ENCODE measurements at regions not wholly inside any gene's neighbourhood (a gene's known extent, or its start where the extent isn't known, plus 50 kb on each side); places are given as distances from the start of the nearest gene placed in this dataset.

- no TSS peak for BruUV-seq (replicated peaks)
- Mint-ChIP-seq H3K4me3 (ENCODE audit: low read depth, unreplicated experiment) (no peak overlapping the region), H3K36me3 (ENCODE audit: insufficient read depth, unreplicated experiment) (no peaks in the 10 kb centered on the region), H3K9me3 (ENCODE audit: low read depth, unreplicated experiment) (no peaks in the 10 kb centered on the region), H3K4me1 (ENCODE audit: low read depth, unreplicated experiment) (no peaks in the 10 kb centered on the region), H3K27ac (ENCODE audit: unreplicated experiment) (no peak overlapping the region), H3K27me3 (ENCODE audit: unreplicated experiment) (no peaks in the 10 kb centered on the region)
- DNase-seq, result no peak
- no peak for TF ChIP-seq CTCF (IDR thresholded peaks at IDR 0.05; ENCODE audit: unreplicated experiment)
- CTCF ChIA-PET, result no interaction called here
- intact Hi-C loops (cut with micrococcal nuclease; ENCODE audit: unreplicated experiment), result no loop called here
Measured at GRCh38 chr2:74768401-74768914, 65.5 kb upstream of the HK2 start.

- Mint-ChIP-seq H3K4me3 (ENCODE audit: low read depth, unreplicated experiment) (no peak overlapping the region), H3K27me3 (ENCODE audit: unreplicated experiment) (no peaks in the 10 kb centered on the region), H3K4me1 (ENCODE audit: low read depth, unreplicated experiment) (no peaks in the 10 kb centered on the region), H3K36me3 (ENCODE audit: insufficient read depth, unreplicated experiment) (no peaks in the 10 kb centered on the region), H3K9me3 (ENCODE audit: low read depth, unreplicated experiment) (no peaks in the 10 kb centered on the region), H3K27ac (ENCODE audit: unreplicated experiment) (no peak overlapping the region)
- intact Hi-C loops (cut with micrococcal nuclease; ENCODE audit: unreplicated experiment), result no loop called here
- no peak for TF ChIP-seq CTCF (IDR thresholded peaks at IDR 0.05; ENCODE audit: unreplicated experiment)
- DNase-seq, result no peak
- CTCF ChIA-PET, result no interaction called here
- no TSS peak for BruUV-seq (replicated peaks)
Measured at GRCh38 chr2:74772046-74772445, 61.9 kb upstream of the HK2 start.

- intact Hi-C loops (cut with micrococcal nuclease; ENCODE audit: unreplicated experiment), result no loop called here
- H3K9me3 Mint-ChIP-seq (ENCODE audit: low read depth, unreplicated experiment), result no peaks in the 10 kb centered on the region
- no peak for TF ChIP-seq CTCF (IDR thresholded peaks at IDR 0.05; ENCODE audit: unreplicated experiment)
- H3K27me3 Mint-ChIP-seq (ENCODE audit: unreplicated experiment), result no peaks in the 10 kb centered on the region
- H3K36me3 Mint-ChIP-seq (ENCODE audit: insufficient read depth, unreplicated experiment), result no peaks in the 10 kb centered on the region
- no TSS peak for BruUV-seq (replicated peaks)
- no peak for DNase-seq
- no peak overlapping the region for H3K27ac Mint-ChIP-seq (ENCODE audit: unreplicated experiment)
- H3K4me1 Mint-ChIP-seq (ENCODE audit: low read depth, unreplicated experiment), result peaks cover 12% of the 10 kb centered on the region
- H3K4me3 Mint-ChIP-seq (ENCODE audit: low read depth, unreplicated experiment), result no peak overlapping the region
- CTCF ChIA-PET, result no interaction called here
Measured at GRCh38 chr2:74777161-74777900, 56.6 kb upstream of the HK2 start.

- CTCF ChIA-PET, result interaction anchor here (0.9 kb wide), 1 partner anchor 59 kb away, joined by 5 read pairs; no protein-coding TSS in a partner anchor
- H3K4me1 Mint-ChIP-seq (ENCODE audit: low read depth, unreplicated experiment), result peaks cover 12% of the 10 kb centered on the region
- no peak overlapping the region for H3K27ac Mint-ChIP-seq (ENCODE audit: unreplicated experiment)
- H3K27me3 Mint-ChIP-seq (ENCODE audit: unreplicated experiment), result peaks cover 8% of the 10 kb centered on the region
- no peak overlapping the region for H3K4me3 Mint-ChIP-seq (ENCODE audit: low read depth, unreplicated experiment)
- H3K9me3 Mint-ChIP-seq (ENCODE audit: low read depth, unreplicated experiment), result no peaks in the 10 kb centered on the region
- BruUV-seq (replicated peaks), result no TSS peak
- no peaks in the 10 kb centered on the region for H3K36me3 Mint-ChIP-seq (ENCODE audit: insufficient read depth, unreplicated experiment)
- DNase-seq, result no peak
- no peak for TF ChIP-seq CTCF (IDR thresholded peaks at IDR 0.05; ENCODE audit: unreplicated experiment)
- intact Hi-C loops (cut with micrococcal nuclease; ENCODE audit: unreplicated experiment), result no loop called here
Measured at GRCh38 chr2:74778381-74779264, 55.3 kb upstream of the HK2 start.

Data from Calu3 (cell line).